Loucy (cell line): ENCODE measurements at regions not wholly inside any gene's neighbourhood (a gene's known extent, or its start where the extent isn't known, plus 50 kb on each side); places are given as distances from the start of the nearest gene placed in this dataset.

Experiments
- CTCF ChIP-seq: fragments of 200-600 bp; sonication (generic); conservative IDR thresholded peaks from 2 replicates; pipeline ENCODE4 v1.5.1; 2014; ENCODE audit warnings: mild to moderate bottlenecking, antibody characterized with exemption, low read length
- EZH2phosphoT487 ChIP-seq: fragments of 200-600 bp; IDR thresholded peaks from 2 replicates; pipeline ENCODE4 v1.6.1; 2018; ENCODE audit warnings: antibody characterized with exemption, mild to moderate bottlenecking, moderate library complexity, borderline replicate concordance

- TF ChIP-seq CTCF (no peak), EZH2phosphoT487 (no peak)
Measured at GRCh38 chr20:53763707-53764414, 170.2 kb upstream of the ZNF217 start.
